Keratinocyte (primary cell): ENCODE measurements at regions not wholly inside any gene's neighbourhood (a gene's known extent, or its start where the extent isn't known, plus 50 kb on each side); places are given as distances from the start of the nearest gene placed in this dataset.

ENCODE experiments used
- CTCF ChIP-seq, 3 experiments: IDR thresholded peaks in 1 of 3; conservative IDR thresholded peaks in 1 of 3; optimal IDR thresholded peaks in 1 of 3; 2 replicates in 2 of 3; 3 replicates in 1 of 3; pipeline versions ENCODE3 to v1.5.1; 2011; ENCODE audit warnings: low read length in 3 of 3, mild to moderate bottlenecking in 3 of 3, moderate library complexity in 2 of 3, control low read depth in 1 of 3, inconsistent platforms in 1 of 3; ENCODE audit not compliant: insufficient read depth in 2 of 3; ENCODE audit errors: extremely low read depth in 1 of 3
- EZH2 ChIP-seq: IDR thresholded peaks from one replicate; pipeline ENCODE4 v1.6.1; 2012; ENCODE audit warnings: inconsistent platforms, mild to moderate bottlenecking, low read length, moderate library complexity

DNA sequence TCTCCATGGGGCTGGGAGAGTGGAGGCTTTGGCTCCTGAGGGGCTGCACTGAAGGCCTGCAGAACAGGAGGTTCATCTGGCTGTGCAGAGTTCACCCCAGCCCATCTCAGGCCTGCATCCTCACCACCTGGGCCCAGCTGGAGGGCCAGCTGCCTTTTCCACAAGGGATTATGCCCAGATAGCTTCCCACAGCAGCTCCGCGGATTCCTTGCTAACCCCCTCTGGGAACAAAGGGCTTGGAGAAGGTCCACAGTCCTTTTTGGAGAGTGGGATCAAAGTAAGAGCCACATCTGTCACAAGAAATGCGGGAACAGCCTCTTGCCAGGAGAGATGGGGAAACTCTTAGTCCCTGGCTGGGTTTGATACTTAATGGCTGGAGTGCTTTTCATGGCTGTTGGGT is 164.7 kb upstream of the RGMA start:
- no peak for TF ChIP-seq CTCF (optimal IDR thresholded peaks at IDR 0.05 in 1 of 3, IDR thresholded peaks at IDR 0.05 in 1 of 3, conservative IDR thresholded peaks at IDR 0.05 in 1 of 3; ENCODE audit: extremely low read depth in 1 of 3, insufficient read depth in 2 of 3, low read length in 3 of 3)
- no peak for TF ChIP-seq EZH2
